Osteoblast (primary cell): ENCODE measurements at regions not wholly inside any gene's neighbourhood (a gene's known extent, or its start where the extent isn't known, plus 50 kb on each side); places are given as distances from the start of the nearest gene placed in this dataset.

ENCODE experiments used
- DNase-seq: peaks from one replicate; pipeline ENCODE4 v3.0.0; 2011; ENCODE audit warnings: low spot score, mixed read lengths; ENCODE audit not compliant: insufficient read length; ENCODE audit errors: missing footprints
- H2AFZ ChIP-seq: 2 replicates; pipeline ENCODE4 v1.6.0; 2011; ENCODE audit warnings: mild to moderate bottlenecking, low read length
- H3K27ac ChIP-seq: 2 replicates; pipeline ENCODE4 v1.5.1; 2011; ENCODE audit warnings: mild to moderate bottlenecking, low read depth, low read length, moderate library complexity
- H3K27me3 ChIP-seq: 2 replicates; pipeline ENCODE4 v1.6.0; 2012; ENCODE audit warnings: mild to moderate bottlenecking, control low read depth, inconsistent platforms, low read length, moderate library complexity; ENCODE audit not compliant: insufficient read depth
- H3K36me3 ChIP-seq: 2 replicates; pipeline ENCODE4 v1.5.1; 2011; ENCODE audit warnings: mild to moderate bottlenecking, low read length, control low read depth, moderate library complexity; ENCODE audit not compliant: insufficient read depth
- H3K4me1 ChIP-seq: 2 replicates; pipeline ENCODE4 v1.5.1; 2011; ENCODE audit warnings: mild to moderate bottlenecking, low read length, control low read depth, moderate library complexity; ENCODE audit not compliant: insufficient read depth
- H3K4me2 ChIP-seq: 2 replicates; pipeline ENCODE4 v1.6.0; 2011; ENCODE audit warnings: mild to moderate bottlenecking, low read length; ENCODE audit not compliant: insufficient read depth
- H3K4me3 ChIP-seq: fragments of 200-600 bp; sonication (generic); 3 replicates; pipeline ENCODE4 v1.5.1; 2012; ENCODE audit warnings: mild to moderate bottlenecking, low read length, inconsistent platforms; ENCODE audit not compliant: insufficient read depth
- H3K79me2 ChIP-seq: 2 replicates; pipeline ENCODE4 v1.6.0; 2012; ENCODE audit warnings: mild to moderate bottlenecking, low read length, control low read depth, inconsistent platforms; ENCODE audit not compliant: insufficient read depth
- H3K9me3 ChIP-seq: 2 replicates; pipeline ENCODE4 v1.5.1; 2011; ENCODE audit warnings: low read depth, low read length, control low read depth
- H4K20me1 ChIP-seq: 2 replicates; pipeline ENCODE4 v1.6.0; 2012; ENCODE audit warnings: mild to moderate bottlenecking, low read length, control low read depth; ENCODE audit not compliant: insufficient read depth
- TF ChIP-seq, protein P1 (sequence below): IDR thresholded peaks from 2 replicates; pipeline ENCODE4 v1.5.1; 2011; ENCODE audit warnings: mild to moderate bottlenecking, low read depth, low read length, moderate library complexity; ENCODE audit errors: extremely low read depth

DNA sequence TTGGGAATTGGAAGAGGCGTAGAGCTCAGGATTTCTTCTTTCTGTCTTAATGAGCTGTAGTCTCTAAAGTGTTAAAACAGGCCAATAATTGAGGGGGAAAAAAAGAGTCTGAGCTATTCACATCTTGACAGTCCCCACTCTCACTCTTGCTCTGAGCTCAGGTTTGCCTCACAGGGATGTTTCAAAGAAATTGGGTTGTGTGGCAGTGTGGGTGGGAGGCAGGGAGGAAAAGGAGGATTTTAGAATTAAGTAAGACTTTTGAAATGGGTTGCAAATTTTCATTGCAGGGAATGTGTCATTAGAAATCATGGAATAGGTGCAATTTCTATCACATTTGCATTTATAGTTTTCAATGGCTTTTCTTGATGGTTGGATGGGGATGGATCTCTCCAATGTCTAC lies 338.8 kb upstream of the KIRREL3 start:
- Histone ChIP-seq H3K27ac (no peak overlapping the region), H3K4me2 (no peak overlapping the region), H3K27me3 (no peaks in the 10 kb centered on the region), H3K36me3 (no peaks in the 10 kb centered on the region), H2AFZ (no peak overlapping the region), H3K79me2 (no peaks in the 10 kb centered on the region), H3K9me3 (no peaks in the 10 kb centered on the region), H3K4me1 (no peaks in the 10 kb centered on the region), H3K4me3 (no peak overlapping the region), H4K20me1 (no peaks in the 10 kb centered on the region)
- TF ChIP-seq, protein P1, sequence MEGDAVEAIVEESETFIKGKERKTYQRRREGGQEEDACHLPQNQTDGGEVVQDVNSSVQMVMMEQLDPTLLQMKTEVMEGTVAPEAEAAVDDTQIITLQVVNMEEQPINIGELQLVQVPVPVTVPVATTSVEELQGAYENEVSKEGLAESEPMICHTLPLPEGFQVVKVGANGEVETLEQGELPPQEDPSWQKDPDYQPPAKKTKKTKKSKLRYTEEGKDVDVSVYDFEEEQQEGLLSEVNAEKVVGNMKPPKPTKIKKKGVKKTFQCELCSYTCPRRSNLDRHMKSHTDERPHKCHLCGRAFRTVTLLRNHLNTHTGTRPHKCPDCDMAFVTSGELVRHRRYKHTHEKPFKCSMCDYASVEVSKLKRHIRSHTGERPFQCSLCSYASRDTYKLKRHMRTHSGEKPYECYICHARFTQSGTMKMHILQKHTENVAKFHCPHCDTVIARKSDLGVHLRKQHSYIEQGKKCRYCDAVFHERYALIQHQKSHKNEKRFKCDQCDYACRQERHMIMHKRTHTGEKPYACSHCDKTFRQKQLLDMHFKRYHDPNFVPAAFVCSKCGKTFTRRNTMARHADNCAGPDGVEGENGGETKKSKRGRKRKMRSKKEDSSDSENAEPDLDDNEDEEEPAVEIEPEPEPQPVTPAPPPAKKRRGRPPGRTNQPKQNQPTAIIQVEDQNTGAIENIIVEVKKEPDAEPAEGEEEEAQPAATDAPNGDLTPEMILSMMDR, result no peak
- DNase-seq, result no peak

DNA sequence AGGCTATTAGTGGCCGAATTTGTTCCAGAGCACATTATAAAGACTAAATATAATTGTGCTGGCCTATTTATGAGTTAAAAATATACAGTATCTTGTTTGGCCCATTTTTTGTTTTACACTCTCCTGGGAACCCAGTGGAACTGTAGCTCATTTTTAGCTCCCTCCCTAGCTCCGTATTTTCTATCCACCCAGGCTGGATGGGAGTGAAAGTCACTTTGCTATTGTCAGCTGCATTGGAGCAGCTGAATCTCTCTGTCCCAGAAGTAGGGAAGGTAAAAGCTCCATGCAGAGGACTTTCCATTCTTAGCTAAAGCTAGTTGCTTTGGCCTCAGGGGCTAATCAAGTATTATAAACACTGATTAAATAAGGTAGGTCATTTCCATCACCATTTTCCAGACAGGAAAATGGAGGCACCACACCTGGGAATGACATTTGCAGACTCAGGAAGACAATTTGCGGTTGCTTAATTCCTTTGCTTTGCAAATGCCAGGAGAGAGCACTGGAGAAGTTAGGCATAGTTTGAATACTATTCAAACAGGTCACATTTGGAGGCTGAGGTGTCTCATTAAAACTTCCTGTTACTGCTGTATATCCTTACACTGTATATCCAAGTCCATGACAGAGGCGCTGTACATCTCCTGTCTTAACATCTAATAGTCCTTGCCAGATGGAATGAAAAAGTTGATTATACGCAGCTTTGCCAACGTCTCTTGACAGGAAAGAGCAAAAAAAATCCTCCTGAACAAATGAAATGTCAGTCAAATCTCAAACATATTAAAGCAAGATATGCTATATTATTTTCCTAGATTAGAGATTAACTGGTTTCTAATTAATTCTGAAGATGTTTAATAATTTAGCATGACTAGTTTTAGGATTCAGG lies 338.1 kb upstream of the KIRREL3 start:
- TF ChIP-seq, protein P1, result no peak
- no peak overlapping the region for H3K4me3 ChIP-seq
- H3K79me2 ChIP-seq, result no peaks in the 10 kb centered on the region
- H3K9me3 ChIP-seq, result no peaks in the 10 kb centered on the region
- H3K4me2 ChIP-seq, result no peak overlapping the region
- H2AFZ ChIP-seq, result no peak overlapping the region
- no peak overlapping the region for H3K27ac ChIP-seq
- no peak for DNase-seq
- no peaks in the 10 kb centered on the region for H3K36me3 ChIP-seq
- H3K4me1 ChIP-seq, result no peaks in the 10 kb centered on the region
- no peaks in the 10 kb centered on the region for H4K20me1 ChIP-seq
- no peaks in the 10 kb centered on the region for H3K27me3 ChIP-seq

DNA sequence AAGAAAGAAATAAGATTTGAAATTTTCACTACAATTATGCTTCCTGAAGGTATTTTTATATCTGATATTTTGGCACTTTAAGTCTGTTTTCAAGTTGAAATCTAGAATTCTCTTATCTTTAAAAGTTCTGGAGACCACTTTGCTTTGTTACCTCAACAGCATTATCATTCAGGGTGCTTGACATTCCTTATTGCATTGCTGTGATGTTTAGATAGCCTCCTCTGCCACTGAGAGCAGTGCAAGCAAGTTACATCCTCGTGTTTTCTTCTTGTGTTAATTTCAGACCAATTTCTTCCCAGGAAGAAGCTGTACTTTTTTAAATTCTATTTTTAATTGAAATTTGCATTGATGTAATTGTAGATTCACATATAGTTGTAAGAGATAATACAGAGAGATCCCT lies 333.9 kb upstream of the KIRREL3 start:
- Histone ChIP-seq H3K4me1 (no peaks in the 10 kb centered on the region), H3K27ac (no peak overlapping the region), H3K4me3 (no peak overlapping the region), H2AFZ (no peak overlapping the region), H3K27me3 (no peaks in the 10 kb centered on the region), H3K36me3 (no peaks in the 10 kb centered on the region), H3K79me2 (no peaks in the 10 kb centered on the region), H3K9me3 (no peaks in the 10 kb centered on the region), H3K4me2 (no peak overlapping the region), H4K20me1 (no peaks in the 10 kb centered on the region)
- no peak for DNase-seq
- TF ChIP-seq, protein P1, result no peak

DNA sequence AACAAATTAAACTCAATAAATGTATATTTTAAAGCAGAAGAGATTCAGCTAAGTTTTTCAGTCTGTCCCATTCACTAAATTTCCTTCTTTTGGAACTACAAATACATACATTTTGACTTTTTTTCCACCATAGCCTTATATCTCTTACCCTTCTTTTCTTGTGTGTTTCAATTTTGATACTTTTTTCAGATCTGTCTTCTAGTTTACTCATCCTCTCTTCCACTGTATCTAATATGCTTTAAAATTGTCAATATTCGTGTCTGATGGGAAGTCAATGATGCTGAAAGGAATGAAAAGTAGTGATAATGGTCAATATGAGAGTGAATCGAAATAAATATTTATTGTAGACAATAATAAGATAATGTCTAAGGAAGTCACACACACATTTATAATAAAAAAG lies 332.3 kb upstream of the KIRREL3 start:
- TF ChIP-seq, protein P1, result no peak

More for the DNA sequence above, 332.3 kb upstream of the KIRREL3 start:
- Histone ChIP-seq H4K20me1 (no peaks in the 10 kb centered on the region), H2AFZ (no peak overlapping the region), H3K36me3 (no peaks in the 10 kb centered on the region), H3K9me3 (no peaks in the 10 kb centered on the region), H3K4me2 (no peak overlapping the region), H3K4me3 (no peak overlapping the region), H3K4me1 (no peaks in the 10 kb centered on the region), H3K79me2 (no peaks in the 10 kb centered on the region), H3K27ac (no peak overlapping the region), H3K27me3 (no peaks in the 10 kb centered on the region)
- DNase-seq, result no peak
